Mammary epithelial cell (primary cell): ENCODE measurements at regions not wholly inside any gene's neighbourhood (a gene's known extent, or its start where the extent isn't known, plus 50 kb on each side); places are given as distances from the start of the nearest gene placed in this dataset.

ENCODE experiments used
- EZH2 ChIP-seq: IDR thresholded peaks from 2 replicates; pipeline ENCODE4 v1.6.1; 2012; ENCODE audit warnings: low read length, inconsistent platforms, borderline replicate concordance
- TF ChIP-seq, protein P1 (sequence below), 2 donors: IDR thresholded peaks in 1 of 2; conservative IDR thresholded peaks in 1 of 2; 2 replicates each; pipeline ENCODE4 v1.5.1; 2011 to 2012; ENCODE audit warnings: inconsistent platforms in 2 of 2, low read length in 2 of 2, mild to moderate bottlenecking in 2 of 2, control low read depth in 1 of 2, low read depth in 1 of 2; ENCODE audit not compliant: insufficient read depth in 1 of 2; ENCODE audit errors: extremely low read depth in 1 of 2

DNA sequence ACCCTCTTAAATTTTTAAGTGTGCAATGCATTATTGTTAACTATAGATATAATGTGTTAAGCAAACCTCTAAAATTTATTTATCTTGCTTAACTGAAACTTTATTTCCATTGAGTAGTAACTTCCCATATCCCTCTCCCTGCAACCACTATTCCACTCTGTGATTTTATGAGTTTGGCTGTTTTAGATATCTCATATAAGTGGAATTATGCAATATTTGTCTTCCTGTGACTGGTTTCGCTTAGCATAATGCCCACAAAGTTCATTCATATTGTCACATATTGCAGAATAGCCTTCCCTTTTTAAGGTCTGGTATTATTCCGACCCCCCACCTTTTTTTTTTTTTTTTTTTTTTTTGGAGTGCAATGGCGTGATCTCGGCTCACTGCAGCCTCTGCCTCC, 247.6 kb downstream of the EMP1 start:
- TF ChIP-seq, protein P1, sequence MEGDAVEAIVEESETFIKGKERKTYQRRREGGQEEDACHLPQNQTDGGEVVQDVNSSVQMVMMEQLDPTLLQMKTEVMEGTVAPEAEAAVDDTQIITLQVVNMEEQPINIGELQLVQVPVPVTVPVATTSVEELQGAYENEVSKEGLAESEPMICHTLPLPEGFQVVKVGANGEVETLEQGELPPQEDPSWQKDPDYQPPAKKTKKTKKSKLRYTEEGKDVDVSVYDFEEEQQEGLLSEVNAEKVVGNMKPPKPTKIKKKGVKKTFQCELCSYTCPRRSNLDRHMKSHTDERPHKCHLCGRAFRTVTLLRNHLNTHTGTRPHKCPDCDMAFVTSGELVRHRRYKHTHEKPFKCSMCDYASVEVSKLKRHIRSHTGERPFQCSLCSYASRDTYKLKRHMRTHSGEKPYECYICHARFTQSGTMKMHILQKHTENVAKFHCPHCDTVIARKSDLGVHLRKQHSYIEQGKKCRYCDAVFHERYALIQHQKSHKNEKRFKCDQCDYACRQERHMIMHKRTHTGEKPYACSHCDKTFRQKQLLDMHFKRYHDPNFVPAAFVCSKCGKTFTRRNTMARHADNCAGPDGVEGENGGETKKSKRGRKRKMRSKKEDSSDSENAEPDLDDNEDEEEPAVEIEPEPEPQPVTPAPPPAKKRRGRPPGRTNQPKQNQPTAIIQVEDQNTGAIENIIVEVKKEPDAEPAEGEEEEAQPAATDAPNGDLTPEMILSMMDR (conservative IDR thresholded peaks at IDR 0.05 in 1 of 2, IDR thresholded peaks at IDR 0.05 in 1 of 2; ENCODE audit: extremely low read depth in 1 of 2, insufficient read depth in 1 of 2, low read depth in 1 of 2, low read length in 2 of 2) = no peak
- TF ChIP-seq EZH2 = no peak
